Endodermal cell (in vitro differentiated cells): ENCODE measurements at regions not wholly inside any gene's neighbourhood (a gene's known extent, or its start where the extent isn't known, plus 50 kb on each side); places are given as distances from the start of the nearest gene placed in this dataset.

ENCODE experiments used
- DNase-seq: peaks from one replicate; pipeline ENCODE4 v3.0.0-alpha.2; 2017
- H3K27ac ChIP-seq: 2 replicates; pipeline ENCODE4 v1.5.1; 2013; ENCODE audit warnings: mild to moderate bottlenecking, low read depth, low read length, moderate library complexity
- H3K27me3 ChIP-seq: 2 replicates; pipeline ENCODE4 v1.6.1; 2013; ENCODE audit warnings: mild to moderate bottlenecking, low read length, moderate library complexity; ENCODE audit not compliant: insufficient read depth, control insufficient read depth, poor library complexity, severe bottlenecking
- H3K36me3 ChIP-seq: 2 replicates; pipeline ENCODE4 v1.7.0; 2013; ENCODE audit warnings: mild to moderate bottlenecking, low read length, moderate library complexity; ENCODE audit not compliant: control insufficient read depth, insufficient read depth
- H3K4me1 ChIP-seq: one replicate; pipeline ENCODE4 v1.7.0; 2013; ENCODE audit warnings: low read length; ENCODE audit not compliant: control insufficient read depth, insufficient read depth
- H3K4me3 ChIP-seq: 2 replicates; pipeline ENCODE4 v1.5.1; 2013; ENCODE audit warnings: mild to moderate bottlenecking, low read length, moderate library complexity
- H3K9ac ChIP-seq: 2 replicates; pipeline ENCODE4 v1.6.1; 2013; ENCODE audit warnings: mild to moderate bottlenecking, low read length, moderate library complexity; ENCODE audit not compliant: poor library complexity, severe bottlenecking; ENCODE audit errors: extremely low read depth
- H3K9me3 ChIP-seq: 2 replicates; pipeline ENCODE4 v1.6.1; 2013; ENCODE audit warnings: mild to moderate bottlenecking, low read length, moderate library complexity; ENCODE audit not compliant: control insufficient read depth
- H3K27ac Mint-ChIP-seq: 2 replicates; pipeline ENCODE4 v1.8.0; 2020; ENCODE audit warnings: mixed read lengths
- H3K27me3 Mint-ChIP-seq: 2 replicates; pipeline ENCODE4 v1.8.0; 2021; ENCODE audit warnings: mild to moderate bottlenecking, mixed read lengths; ENCODE audit not compliant: insufficient read depth
- H3K36me3 Mint-ChIP-seq: 2 replicates; pipeline ENCODE4 v1.8.0; 2020; ENCODE audit warnings: low read depth, mixed read lengths
- H3K4me1 Mint-ChIP-seq: 2 replicates; pipeline ENCODE4 v1.8.0; 2020; ENCODE audit warnings: mixed read lengths
- H3K4me3 Mint-ChIP-seq: 2 replicates; pipeline ENCODE4 v1.8.0; 2020; ENCODE audit warnings: mild to moderate bottlenecking, moderate library complexity, mixed read lengths
- H3K9me3 Mint-ChIP-seq: 2 replicates; pipeline ENCODE4 v1.8.0; 2020; ENCODE audit warnings: mild to moderate bottlenecking, mixed read lengths
- WGBS, 2 experiments: methylation state at CpG; one replicate each; pipeline versions ENCODE4 v1.1.5 to v1.1.7; 2013; ENCODE audit warnings: missing lambda C conversion rate in 2 of 2, mixed read lengths in 1 of 2; ENCODE audit not compliant: insufficient coverage in 1 of 2, insufficient read length in 1 of 2; 5-methylcytosine and 5-hydroxymethylcytosine counted together
- TF ChIP-seq, protein P1 (sequence below): fragments of 200-600 bp; sonication (generic); conservative IDR thresholded peaks from 2 replicates; pipeline ENCODE4 v1.5.0; 2021; ENCODE audit warnings: antibody characterized with exemption, mild to moderate bottlenecking

- TF ChIP-seq, protein P1, sequence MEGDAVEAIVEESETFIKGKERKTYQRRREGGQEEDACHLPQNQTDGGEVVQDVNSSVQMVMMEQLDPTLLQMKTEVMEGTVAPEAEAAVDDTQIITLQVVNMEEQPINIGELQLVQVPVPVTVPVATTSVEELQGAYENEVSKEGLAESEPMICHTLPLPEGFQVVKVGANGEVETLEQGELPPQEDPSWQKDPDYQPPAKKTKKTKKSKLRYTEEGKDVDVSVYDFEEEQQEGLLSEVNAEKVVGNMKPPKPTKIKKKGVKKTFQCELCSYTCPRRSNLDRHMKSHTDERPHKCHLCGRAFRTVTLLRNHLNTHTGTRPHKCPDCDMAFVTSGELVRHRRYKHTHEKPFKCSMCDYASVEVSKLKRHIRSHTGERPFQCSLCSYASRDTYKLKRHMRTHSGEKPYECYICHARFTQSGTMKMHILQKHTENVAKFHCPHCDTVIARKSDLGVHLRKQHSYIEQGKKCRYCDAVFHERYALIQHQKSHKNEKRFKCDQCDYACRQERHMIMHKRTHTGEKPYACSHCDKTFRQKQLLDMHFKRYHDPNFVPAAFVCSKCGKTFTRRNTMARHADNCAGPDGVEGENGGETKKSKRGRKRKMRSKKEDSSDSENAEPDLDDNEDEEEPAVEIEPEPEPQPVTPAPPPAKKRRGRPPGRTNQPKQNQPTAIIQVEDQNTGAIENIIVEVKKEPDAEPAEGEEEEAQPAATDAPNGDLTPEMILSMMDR = no peak
- Histone ChIP-seq H3K4me3 (no peak overlapping the region), H3K36me3 (no peaks in the 10 kb centered on the region), H3K4me1 (no peaks in the 10 kb centered on the region), H3K9ac (no peak overlapping the region), H3K27me3 (no peaks in the 10 kb centered on the region), H3K9me3 (no peaks in the 10 kb centered on the region), H3K27ac (no peak overlapping the region)
- Mint-ChIP-seq H3K27ac (no peak overlapping the region), H3K4me1 (peaks cover 10% of the 10 kb centered on the region), H3K9me3 (peaks cover 3% of the 10 kb centered on the region), H3K36me3 (no peaks in the 10 kb centered on the region), H3K27me3 (no peaks in the 10 kb centered on the region), H3K4me3 (no peak overlapping the region)
- DNase-seq = no peak
- 92 to 100% methylated on average over 2 to 3 of the region's 3 CpGs for WGBS, 2 experiments
Measured at GRCh38 chr17:13827118-13827517, 225.4 kb upstream of the HS3ST3A1 start.

- 98 to 100% methylated on average over 1 to 2 of the region's 2 CpGs for WGBS, 2 experiments
- TF ChIP-seq, protein P1 = no peak
- H3K9me3 ChIP-seq = no peaks in the 10 kb centered on the region
- no peak for DNase-seq
- H3K9ac ChIP-seq = no peak overlapping the region
- no peak overlapping the region for H3K4me3 ChIP-seq
- Mint-ChIP-seq H3K4me1 (no peaks in the 10 kb centered on the region), H3K36me3 (no peaks in the 10 kb centered on the region), H3K27ac (no peak overlapping the region), H3K4me3 (no peak overlapping the region), H3K9me3 (no peaks in the 10 kb centered on the region), H3K27me3 (no peaks in the 10 kb centered on the region)
- H3K27me3 ChIP-seq = no peaks in the 10 kb centered on the region
- H3K27ac ChIP-seq = no peak overlapping the region
- H3K36me3 ChIP-seq = no peaks in the 10 kb centered on the region
- no peaks in the 10 kb centered on the region for H3K4me1 ChIP-seq
Measured at GRCh38 chr17:13833921-13834320, 232.2 kb upstream of the HS3ST3A1 start.

DNA sequence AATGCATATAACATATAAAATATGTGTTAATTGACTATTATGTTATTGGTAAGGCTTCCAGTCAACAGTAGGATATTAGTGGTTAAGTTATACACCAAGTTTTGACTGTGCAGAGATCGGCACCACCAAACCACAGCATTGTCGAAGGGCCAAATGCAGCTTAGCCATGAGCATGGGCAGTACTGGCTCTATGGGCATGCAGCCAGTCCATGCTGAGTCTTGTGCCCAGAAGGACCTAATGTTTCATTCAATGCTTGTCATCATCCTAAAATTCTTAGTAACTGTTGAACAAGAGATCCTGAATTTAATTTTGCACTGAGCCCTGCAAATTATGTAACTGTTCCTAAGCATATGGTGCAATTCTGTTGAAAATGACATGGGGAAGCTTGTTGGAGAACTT lies 233.4 kb upstream of the HS3ST3A1 start:
- Histone ChIP-seq H3K4me1 (no peaks in the 10 kb centered on the region), H3K9me3 (no peaks in the 10 kb centered on the region), H3K9ac (no peak overlapping the region), H3K27ac (no peak overlapping the region), H3K4me3 (no peak overlapping the region), H3K36me3 (no peaks in the 10 kb centered on the region), H3K27me3 (no peaks in the 10 kb centered on the region)
- Mint-ChIP-seq H3K9me3 (no peaks in the 10 kb centered on the region), H3K27ac (no peak overlapping the region), H3K27me3 (no peaks in the 10 kb centered on the region), H3K4me3 (no peak overlapping the region), H3K4me1 (peaks cover 2% of the 10 kb centered on the region), H3K36me3 (no peaks in the 10 kb centered on the region)
- DNase-seq = no peak
- TF ChIP-seq, protein P1 = no peak
- WGBS, 2 experiments = 94 to 100% methylated on average over 2 of the region's 2 CpGs
